SK-N-SH (cell line): ENCODE measurements at regions not wholly inside any gene's neighbourhood (a gene's known extent, or its start where the extent isn't known, plus 50 kb on each side); places are given as distances from the start of the nearest gene placed in this dataset.

Source experiments
- CTCF ChIA-PET: fragments of 300-600, 350-600 bp; formaldehyde crosslinking; extraction: SDS; loops from one replicate; lab custom pipeline; 2021; lab: Yijun Ruan, JAX
- POLR2A ChIA-PET: fragments of 350-600 bp; sonication (Branson Sonifier 250); formaldehyde crosslinking; extraction: SDS; loops from one replicate; lab custom pipeline; 2020; ENCODE audit warnings: antibody characterized with exemption, inconsistent platforms; lab: Yijun Ruan, JAX
- DNase-seq: peaks from one replicate; pipeline ENCODE4 v3.0.0; 2012
- H2AFZ ChIP-seq: fragments of 200-600 bp; sonication (generic); 2 replicates; pipeline ENCODE4 v1.8.1; 2016; ENCODE audit warnings: antibody characterized with exemption, mild to moderate bottlenecking, low read depth
- H3F3A ChIP-seq: fragments of 200-600 bp; sonication (generic); replicated peaks from 2 replicates; pipeline ENCODE3; 2016; ENCODE audit warnings: antibody characterized with exemption, mild to moderate bottlenecking; ENCODE audit not compliant: insufficient read depth
- H3K27ac ChIP-seq, 2 experiments: fragments of 200-500 bp in 1 of 2; fragments of 200-600 bp in 1 of 2; sonication (Bioruptor generic) in 1 of 2; sonication (generic), shearing (Covaris generic) in 1 of 2; 2 replicates each; pipeline versions ENCODE4 v1.5.1 to v1.6.1; 2014 to 2016; ENCODE audit warnings: low read depth in 2 of 2, inconsistent platforms in 1 of 2, low read length in 1 of 2, mild to moderate bottlenecking in 1 of 2, mixed read lengths in 1 of 2
- H3K27me3 ChIP-seq: fragments of 200-600 bp; sonication (generic), shearing (Covaris generic); 2 replicates; pipeline ENCODE4 v1.6.1; 2016; ENCODE audit warnings: mixed run types; ENCODE audit not compliant: insufficient read depth
- H3K36me3 ChIP-seq, 2 experiments: fragments of 200-500 bp in 1 of 2; fragments of 200-600 bp in 1 of 2; sonication (Bioruptor generic) in 1 of 2; sonication (generic) in 1 of 2; replicated peaks in 1 of 2; 2 replicates each; pipeline versions ENCODE3 to v1.5.1; 2014 to 2016; ENCODE audit warnings: low read length in 1 of 2, mild to moderate bottlenecking in 1 of 2; ENCODE audit not compliant: insufficient read depth in 2 of 2, control insufficient read depth in 1 of 2
- H3K4me1 ChIP-seq, 2 experiments: fragments of 200-500 bp in 1 of 2; fragments of 200-600 bp in 1 of 2; sonication (Bioruptor generic) in 1 of 2; sonication (generic), shearing (Covaris generic) in 1 of 2; 2 replicates each; pipeline versions ENCODE4 v1.5.1 to v1.6.1; 2014 to 2016; ENCODE audit warnings: low read depth in 1 of 2, low read length in 1 of 2, mixed run types in 1 of 2; ENCODE audit not compliant: insufficient read depth in 2 of 2, control insufficient read depth in 1 of 2
- H3K4me2 ChIP-seq: fragments of 200-600 bp; sonication (generic), shearing (Covaris generic); 2 replicates; pipeline ENCODE4 v1.6.1; 2017; ENCODE audit warnings: mixed run types
- H3K4me3 ChIP-seq, 2 experiments: fragments of 200-500 bp in 1 of 2; fragments of 200-600 bp in 1 of 2; sonication (Bioruptor generic) in 1 of 2; sonication (generic), shearing (Covaris generic) in 1 of 2; 2 replicates each; pipeline versions ENCODE4 v1.5.1 to v1.8.1; 2014 to 2016; ENCODE audit warnings: low read depth in 2 of 2, inconsistent platforms in 1 of 2, low read length in 1 of 2, mild to moderate bottlenecking in 1 of 2, mixed read lengths in 1 of 2, moderate library complexity in 1 of 2
- H3K79me2 ChIP-seq: fragments of 200-600 bp; sonication (generic); 2 replicates; pipeline ENCODE4 v1.8.1; 2017; ENCODE audit warnings: mild to moderate bottlenecking; ENCODE audit not compliant: insufficient read depth
- H3K9ac ChIP-seq: fragments of 200-600 bp; sonication (generic); 2 replicates; pipeline ENCODE4 v1.6.1; 2017; ENCODE audit warnings: mixed run types
- H3K9me2 ChIP-seq: fragments of 200-600 bp; sonication (generic); 2 replicates; pipeline ENCODE4 v1.6.1; 2017; ENCODE audit warnings: mixed run types
- H3K9me3 ChIP-seq: fragments of 200-600 bp; sonication (generic); 2 replicates; pipeline ENCODE4 v1.6.1; 2017; ENCODE audit warnings: mixed run types, mild to moderate bottlenecking, moderate library complexity
- H4K20me1 ChIP-seq: fragments of 200-600 bp; sonication (generic); 2 replicates; pipeline ENCODE4 v1.6.1; 2017; ENCODE audit warnings: mild to moderate bottlenecking, mixed run types; ENCODE audit not compliant: insufficient read depth
- CHD2 ChIP-seq: fragments of 150-350 bp; IDR thresholded peaks from 2 replicates; pipeline ENCODE4 v1.6.1; 2018; ENCODE audit warnings: low read length; ENCODE audit not compliant: partially characterized antibody
- ELF1 ChIP-seq: IDR thresholded peaks from 2 replicates; pipeline ENCODE4 v1.4.0; 2012
- EP300 ChIP-seq, 2 experiments: IDR thresholded peaks; 2 replicates each; pipeline versions ENCODE4 v1.4.0 to v1.6.1; 2012; ENCODE audit warnings: borderline replicate concordance in 1 of 2, low read depth in 1 of 2, low read length in 1 of 2
- FOSL2 ChIP-seq: IDR thresholded peaks from 2 replicates; pipeline ENCODE4 v1.4.0; 2012; ENCODE audit warnings: low read depth, mild to moderate bottlenecking, moderate library complexity, borderline replicate concordance
- FOXM1 ChIP-seq: IDR thresholded peaks from 2 replicates; pipeline ENCODE4 v1.4.0; 2012; ENCODE audit warnings: low read depth, mild to moderate bottlenecking
- GABPA ChIP-seq: IDR thresholded peaks from 2 replicates; pipeline ENCODE4 v1.4.0; 2012; ENCODE audit warnings: low read depth, mild to moderate bottlenecking
- GATA2 ChIP-seq: sonication (generic); formaldehyde crosslinking; IDR thresholded peaks from 2 replicates; pipeline ENCODE4 v1.5.0; 2020; ENCODE audit warnings: mild to moderate bottlenecking, missing genetic modification reagents
- MEF2A ChIP-seq: IDR thresholded peaks from 2 replicates; pipeline ENCODE4 v1.4.0; 2012; ENCODE audit warnings: low read depth, borderline replicate concordance
- NRF1 ChIP-seq: IDR thresholded peaks from 2 replicates; pipeline ENCODE4 v1.6.1; 2012; ENCODE audit warnings: low read depth, mild to moderate bottlenecking, low read length
- POLR2AphosphoS5 ChIP-seq: IDR thresholded peaks from 2 replicates; pipeline ENCODE4 v1.6.1; 2012; ENCODE audit warnings: low read depth, low read length
- RXRA ChIP-seq: IDR thresholded peaks from 2 replicates; pipeline ENCODE4 v1.4.0; 2012; ENCODE audit warnings: low read depth, mild to moderate bottlenecking, borderline replicate concordance
- SMC3 ChIP-seq: IDR thresholded peaks from 2 replicates; pipeline ENCODE4 v1.6.1; 2012; ENCODE audit warnings: low read depth, low read length, improper control_type of control experiment
- WGBS: methylation state at CpG from one replicate; pipeline ENCODE4 v1.1.6; 2017; ENCODE audit warnings: low lambda C conversion rate; 5-methylcytosine and 5-hydroxymethylcytosine counted together
- TF ChIP-seq, protein P1 (sequence below): IDR thresholded peaks from 2 replicates; pipeline ENCODE4 v1.6.1; 2012; ENCODE audit warnings: mild to moderate bottlenecking, low read depth, low read length, moderate library complexity
- TF ChIP-seq, protein P2 (sequence below): IDR thresholded peaks from 2 replicates; pipeline ENCODE4; 2012
- TF ChIP-seq, protein P3 (sequence below): IDR thresholded peaks from 2 replicates; pipeline ENCODE4 v1.4.0; 2012; ENCODE audit warnings: low read depth, borderline replicate concordance
- TF ChIP-seq, protein P4 (sequence below): fragments of 200-600 bp; sonication (generic); IDR thresholded peaks from 2 replicates; pipeline ENCODE4 v1.6.1; 2017; ENCODE audit warnings: antibody characterized with exemption, mild to moderate bottlenecking, moderate library complexity
- TF ChIP-seq, protein P5 (sequence below): fragments of 150-350 bp; IDR thresholded peaks from 2 replicates; pipeline ENCODE4 v1.6.1; 2017; ENCODE audit warnings: antibody characterized with exemption, low read length, low read depth, borderline replicate concordance

DNA sequence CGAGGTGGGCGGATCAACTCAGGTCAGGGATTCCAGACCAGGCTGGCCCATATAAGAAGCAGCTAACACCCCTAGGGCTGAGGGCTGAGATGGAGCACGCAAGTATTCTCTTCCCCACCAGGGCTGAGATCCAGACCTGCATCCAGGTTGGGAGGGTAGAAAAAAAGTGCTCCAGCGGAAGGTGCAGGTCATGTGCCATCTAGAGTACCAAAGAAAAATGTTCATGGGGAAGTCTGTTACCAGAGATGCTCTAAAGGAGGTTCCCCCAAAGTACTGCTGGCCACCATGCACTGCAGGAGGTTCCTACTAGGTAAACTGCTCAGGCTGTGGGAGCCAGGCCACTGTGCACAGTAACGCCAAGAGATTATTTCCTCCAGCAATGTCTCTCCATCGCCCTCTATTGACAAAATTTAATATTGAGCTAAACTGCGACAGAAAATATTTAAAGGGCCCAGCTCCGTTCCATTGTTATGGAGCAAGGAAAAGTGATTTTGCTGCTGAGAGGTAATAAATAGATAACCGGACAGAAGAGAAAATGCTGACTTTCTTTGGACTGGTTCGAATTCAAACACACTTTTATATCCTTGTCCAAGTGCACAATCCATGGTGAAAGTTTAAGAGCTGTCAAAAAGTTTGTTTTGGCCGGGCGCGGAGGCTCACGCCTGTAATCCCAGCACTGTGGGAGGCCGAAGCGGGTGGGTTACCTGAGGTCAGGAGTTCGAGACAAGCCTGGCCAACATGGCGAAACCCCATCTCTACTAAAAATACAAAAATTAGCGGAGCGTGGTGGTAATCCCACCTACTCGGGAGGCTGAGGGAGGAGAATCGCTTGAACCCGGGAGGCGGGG is 159.9 kb downstream of the OR2B2 start (continued):
- TF ChIP-seq, protein P1, sequence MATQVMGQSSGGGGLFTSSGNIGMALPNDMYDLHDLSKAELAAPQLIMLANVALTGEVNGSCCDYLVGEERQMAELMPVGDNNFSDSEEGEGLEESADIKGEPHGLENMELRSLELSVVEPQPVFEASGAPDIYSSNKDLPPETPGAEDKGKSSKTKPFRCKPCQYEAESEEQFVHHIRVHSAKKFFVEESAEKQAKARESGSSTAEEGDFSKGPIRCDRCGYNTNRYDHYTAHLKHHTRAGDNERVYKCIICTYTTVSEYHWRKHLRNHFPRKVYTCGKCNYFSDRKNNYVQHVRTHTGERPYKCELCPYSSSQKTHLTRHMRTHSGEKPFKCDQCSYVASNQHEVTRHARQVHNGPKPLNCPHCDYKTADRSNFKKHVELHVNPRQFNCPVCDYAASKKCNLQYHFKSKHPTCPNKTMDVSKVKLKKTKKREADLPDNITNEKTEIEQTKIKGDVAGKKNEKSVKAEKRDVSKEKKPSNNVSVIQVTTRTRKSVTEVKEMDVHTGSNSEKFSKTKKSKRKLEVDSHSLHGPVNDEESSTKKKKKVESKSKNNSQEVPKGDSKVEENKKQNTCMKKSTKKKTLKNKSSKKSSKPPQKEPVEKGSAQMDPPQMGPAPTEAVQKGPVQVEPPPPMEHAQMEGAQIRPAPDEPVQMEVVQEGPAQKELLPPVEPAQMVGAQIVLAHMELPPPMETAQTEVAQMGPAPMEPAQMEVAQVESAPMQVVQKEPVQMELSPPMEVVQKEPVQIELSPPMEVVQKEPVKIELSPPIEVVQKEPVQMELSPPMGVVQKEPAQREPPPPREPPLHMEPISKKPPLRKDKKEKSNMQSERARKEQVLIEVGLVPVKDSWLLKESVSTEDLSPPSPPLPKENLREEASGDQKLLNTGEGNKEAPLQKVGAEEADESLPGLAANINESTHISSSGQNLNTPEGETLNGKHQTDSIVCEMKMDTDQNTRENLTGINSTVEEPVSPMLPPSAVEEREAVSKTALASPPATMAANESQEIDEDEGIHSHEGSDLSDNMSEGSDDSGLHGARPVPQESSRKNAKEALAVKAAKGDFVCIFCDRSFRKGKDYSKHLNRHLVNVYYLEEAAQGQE: no peak
- TF ChIP-seq MEF2A (no peak), SMC3 (peak; percentile 53; the same call in 1 of the 2 replicates)

DNA sequence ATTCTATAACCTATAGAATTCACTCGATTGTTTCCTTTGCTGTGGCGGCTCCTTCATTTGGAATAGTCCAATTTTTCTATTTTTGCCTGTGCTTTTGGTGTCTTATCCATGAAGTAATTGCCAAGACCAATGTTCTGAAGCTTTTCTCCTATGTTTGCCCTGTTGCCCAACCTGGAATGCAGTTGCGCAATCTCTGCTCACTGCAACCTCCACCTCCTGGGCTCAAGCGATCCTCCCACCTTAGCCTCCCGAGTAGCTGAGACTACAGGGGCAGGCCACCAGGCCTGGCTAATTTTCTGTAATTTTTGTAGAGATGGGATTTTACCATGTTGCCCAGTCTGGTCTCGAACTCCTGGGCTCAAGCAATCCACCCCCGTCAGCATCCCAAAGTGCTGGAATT is 163.5 kb downstream of the OR2B2 start:
- DNase-seq: no peak
- H3F3A ChIP-seq: peaks cover 3% of the 10 kb centered on the region
- CTCF ChIA-PET: interaction anchor here (0.6 kb wide), 1 partner anchor 535 kb away, joined by 3 read pairs; no protein-coding TSS in a partner anchor
- H3K27ac ChIP-seq: no peak overlapping the region
- no peak overlapping the region for H3K4me3 ChIP-seq
- H3K79me2 ChIP-seq: no peaks in the 10 kb centered on the region
- peaks cover 21% of the 10 kb centered on the region; the same call in 1 of the 2 replicates for H3K27me3 ChIP-seq
- POLR2A ChIA-PET: no interaction called here
- H3K4me2 ChIP-seq: no peak overlapping the region
- H3K4me1 ChIP-seq: no peaks in the 10 kb centered on the region
- H3K9ac ChIP-seq: no peak overlapping the region
- WGBS: 67% methylated on average over 7 of the region's 7 CpGs
- H3K9me3 ChIP-seq: no peaks in the 10 kb centered on the region
- H3K9me2 ChIP-seq: no peaks in the 10 kb centered on the region
- H2AFZ ChIP-seq: no peak overlapping the region
- H4K20me1 ChIP-seq: no peaks in the 10 kb centered on the region
- H3K36me3 ChIP-seq: no peaks in the 10 kb centered on the region
- TF ChIP-seq FOXM1 (no peak), ELF1 (no peak), RXRA (no peak), GABPA (no peak), SMC3 (no peak), GATA2 (CRISPR knock-in tag) (no peak), EP300 (IDR thresholded peaks at IDR 0.05; ENCODE audit: borderline replicate concordance in 1 of 2, low read depth in 1 of 2, low read length in 1 of 2) (no peak), FOSL2 (no peak), CHD2 (no peak), POLR2AphosphoS5 (no peak), NRF1 (no peak)
- TF ChIP-seq, protein P2, sequence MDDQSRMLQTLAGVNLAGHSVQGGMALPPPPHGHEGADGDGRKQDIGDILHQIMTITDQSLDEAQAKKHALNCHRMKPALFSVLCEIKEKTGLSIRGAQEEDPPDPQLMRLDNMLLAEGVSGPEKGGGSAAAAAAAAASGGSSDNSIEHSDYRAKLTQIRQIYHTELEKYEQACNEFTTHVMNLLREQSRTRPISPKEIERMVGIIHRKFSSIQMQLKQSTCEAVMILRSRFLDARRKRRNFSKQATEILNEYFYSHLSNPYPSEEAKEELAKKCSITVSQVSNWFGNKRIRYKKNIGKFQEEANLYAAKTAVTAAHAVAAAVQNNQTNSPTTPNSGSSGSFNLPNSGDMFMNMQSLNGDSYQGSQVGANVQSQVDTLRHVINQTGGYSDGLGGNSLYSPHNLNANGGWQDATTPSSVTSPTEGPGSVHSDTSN: no peak
- TF ChIP-seq, protein P3, sequence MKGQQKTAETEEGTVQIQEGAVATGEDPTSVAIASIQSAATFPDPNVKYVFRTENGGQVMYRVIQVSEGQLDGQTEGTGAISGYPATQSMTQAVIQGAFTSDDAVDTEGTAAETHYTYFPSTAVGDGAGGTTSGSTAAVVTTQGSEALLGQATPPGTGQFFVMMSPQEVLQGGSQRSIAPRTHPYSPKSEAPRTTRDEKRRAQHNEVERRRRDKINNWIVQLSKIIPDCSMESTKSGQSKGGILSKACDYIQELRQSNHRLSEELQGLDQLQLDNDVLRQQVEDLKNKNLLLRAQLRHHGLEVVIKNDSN: no peak
- TF ChIP-seq, protein P4, sequence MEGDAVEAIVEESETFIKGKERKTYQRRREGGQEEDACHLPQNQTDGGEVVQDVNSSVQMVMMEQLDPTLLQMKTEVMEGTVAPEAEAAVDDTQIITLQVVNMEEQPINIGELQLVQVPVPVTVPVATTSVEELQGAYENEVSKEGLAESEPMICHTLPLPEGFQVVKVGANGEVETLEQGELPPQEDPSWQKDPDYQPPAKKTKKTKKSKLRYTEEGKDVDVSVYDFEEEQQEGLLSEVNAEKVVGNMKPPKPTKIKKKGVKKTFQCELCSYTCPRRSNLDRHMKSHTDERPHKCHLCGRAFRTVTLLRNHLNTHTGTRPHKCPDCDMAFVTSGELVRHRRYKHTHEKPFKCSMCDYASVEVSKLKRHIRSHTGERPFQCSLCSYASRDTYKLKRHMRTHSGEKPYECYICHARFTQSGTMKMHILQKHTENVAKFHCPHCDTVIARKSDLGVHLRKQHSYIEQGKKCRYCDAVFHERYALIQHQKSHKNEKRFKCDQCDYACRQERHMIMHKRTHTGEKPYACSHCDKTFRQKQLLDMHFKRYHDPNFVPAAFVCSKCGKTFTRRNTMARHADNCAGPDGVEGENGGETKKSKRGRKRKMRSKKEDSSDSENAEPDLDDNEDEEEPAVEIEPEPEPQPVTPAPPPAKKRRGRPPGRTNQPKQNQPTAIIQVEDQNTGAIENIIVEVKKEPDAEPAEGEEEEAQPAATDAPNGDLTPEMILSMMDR: no peak
- TF ChIP-seq, protein P5, sequence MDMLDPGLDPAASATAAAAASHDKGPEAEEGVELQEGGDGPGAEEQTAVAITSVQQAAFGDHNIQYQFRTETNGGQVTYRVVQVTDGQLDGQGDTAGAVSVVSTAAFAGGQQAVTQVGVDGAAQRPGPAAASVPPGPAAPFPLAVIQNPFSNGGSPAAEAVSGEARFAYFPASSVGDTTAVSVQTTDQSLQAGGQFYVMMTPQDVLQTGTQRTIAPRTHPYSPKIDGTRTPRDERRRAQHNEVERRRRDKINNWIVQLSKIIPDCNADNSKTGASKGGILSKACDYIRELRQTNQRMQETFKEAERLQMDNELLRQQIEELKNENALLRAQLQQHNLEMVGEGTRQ: no peak
- TF ChIP-seq, protein P1: no peak
